SK-N-SH treated with all-trans-retinoic acid at 6 μM for 48 hours (cell line): ENCODE measurements at regions not wholly inside any gene's neighbourhood (a gene's known extent, or its start where the extent isn't known, plus 50 kb on each side); places are given as distances from the start of the nearest gene placed in this dataset.

Source experiments
- ARNTL ChIP-seq: fragments of 450-650 bp; formaldehyde crosslinking; IDR thresholded peaks from 2 replicates; pipeline ENCODE4 v1.5.0; 2020; ENCODE audit warnings: low read depth, mild to moderate bottlenecking, moderate library complexity, borderline replicate concordance
- BACH2 ChIP-seq: fragments of 250-450 bp; sonication (Bioruptor Pico); IDR thresholded peaks from 2 replicates; pipeline ENCODE4 v1.9.0; 2021; ENCODE audit warnings: mild to moderate bottlenecking, borderline replicate concordance
- CSRNP3 ChIP-seq: fragments of 250-450 bp; sonication (Bioruptor Pico); IDR thresholded peaks from 2 replicates; pipeline ENCODE4 v1.5.1; 2021; ENCODE audit warnings: mild to moderate bottlenecking, moderate library complexity
- POU6F1 ChIP-seq: fragments of 250-450 bp; sonication (Bioruptor Pico); IDR thresholded peaks from 2 replicates; pipeline ENCODE4 v1.8.0; 2021; ENCODE audit warnings: low read depth, mild to moderate bottlenecking, moderate library complexity, borderline replicate concordance
- PPARA ChIP-seq: fragments of 250-450 bp; sonication (Bioruptor Pico); IDR thresholded peaks from 2 replicates; pipeline ENCODE4 v1.5.0; 2020; ENCODE audit warnings: mild to moderate bottlenecking, borderline replicate concordance
- ZNF70 ChIP-seq: fragments of 450-650 bp; formaldehyde crosslinking; IDR thresholded peaks from 2 replicates; pipeline ENCODE4 v1.5.0; 2020; ENCODE audit warnings: mild to moderate bottlenecking, moderate library complexity

DNA sequence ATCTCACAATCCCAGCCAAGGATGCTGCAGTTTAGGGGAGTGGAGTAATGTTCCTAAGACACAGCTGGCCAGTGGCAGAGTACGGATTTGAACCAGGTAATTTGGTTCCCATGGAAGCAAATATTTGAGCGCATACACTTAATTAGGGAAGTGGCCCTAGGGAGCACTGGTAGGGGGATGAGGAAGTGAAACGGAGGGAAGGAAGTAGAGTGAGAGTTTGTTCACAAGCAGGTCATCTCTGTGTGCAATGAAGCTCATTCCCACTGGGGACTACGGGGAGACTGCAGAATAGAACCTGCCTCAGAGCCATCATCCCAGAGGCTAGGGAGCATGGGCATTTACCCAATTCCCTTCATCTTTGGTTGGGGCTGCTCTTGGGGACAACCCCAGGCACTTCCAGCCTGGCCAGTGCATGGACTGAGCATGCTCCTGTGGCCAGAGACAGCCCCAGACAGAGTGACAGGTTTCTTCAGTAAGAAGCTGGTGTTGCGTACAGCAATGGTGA lies 317.2 kb upstream of the PROK2 start:
- no peak for TF ChIP-seq CSRNP3 (CRISPR knock-in tag)
- TF ChIP-seq ARNTL (CRISPR knock-in tag): no peak
- no peak for TF ChIP-seq ZNF70
- TF ChIP-seq POU6F1 (CRISPR knock-in tag): no peak
- no peak for TF ChIP-seq PPARA (CRISPR knock-in tag)
- TF ChIP-seq BACH2 (CRISPR knock-in tag): no peak
